GM12875 (cell line): ENCODE measurements at regions not wholly inside any gene's neighbourhood (a gene's known extent, or its start where the extent isn't known, plus 50 kb on each side); places are given as distances from the start of the nearest gene placed in this dataset.

Experiments used
- H3K4me3 ChIP-seq: one replicate; pipeline ENCODE4 v1.5.1; 2011; ENCODE audit warnings: low read depth, low read length, control low read depth
- CTCF ChIP-seq: IDR thresholded peaks from 2 replicates; pipeline ENCODE4 v1.5.1; 2011; ENCODE audit warnings: low read depth, mild to moderate bottlenecking, control low read depth, inconsistent platforms, low read length, moderate library complexity, borderline replicate concordance; ENCODE audit not compliant: insufficient read depth

GRCh38 chr9:113807173-113808061 lies 68.7 kb upstream of the ZNF618 start:
- TF ChIP-seq CTCF: peak; percentile 80
- no peak overlapping the region for H3K4me3 ChIP-seq

- TF ChIP-seq CTCF: no peak
- no peak overlapping the region for H3K4me3 ChIP-seq
Observed at GRCh38 chr9:113808391-113809358, 67.4 kb upstream of the ZNF618 start.

- H3K4me3 ChIP-seq: no peak overlapping the region
- TF ChIP-seq CTCF: no peak
Observed at GRCh38 chr9:113817171-113817570, 58.9 kb upstream of the ZNF618 start.

- no peak overlapping the region for H3K4me3 ChIP-seq
- no peak for TF ChIP-seq CTCF
Observed at GRCh38 chr9:113818391-113818790, 57.7 kb upstream of the ZNF618 start.

- no peak overlapping the region for H3K4me3 ChIP-seq
- TF ChIP-seq CTCF: no peak
Observed at GRCh38 chr9:113822315-113822714, 53.8 kb upstream of the ZNF618 start.

- no peak for TF ChIP-seq CTCF
- no peak overlapping the region for H3K4me3 ChIP-seq
Observed at GRCh38 chr9:113823421-113823820, 52.7 kb upstream of the ZNF618 start.
